GM21367 (cell line): ENCODE measurements at regions not wholly inside any gene's neighbourhood (a gene's known extent, or its start where the extent isn't known, plus 50 kb on each side); places are given as distances from the start of the nearest gene placed in this dataset.

Source experiments
- ATAC-seq: cut with Tn5 transposase; IDR thresholded peaks from one replicate; pipeline ENCODE4 v1.9.1; 2021; ENCODE audit not compliant: unreplicated experiment

- ATAC-seq: no peak
Observed at GRCh38 chr11:122451911-122452310, 203.6 kb upstream of the UBASH3B start.

DNA sequence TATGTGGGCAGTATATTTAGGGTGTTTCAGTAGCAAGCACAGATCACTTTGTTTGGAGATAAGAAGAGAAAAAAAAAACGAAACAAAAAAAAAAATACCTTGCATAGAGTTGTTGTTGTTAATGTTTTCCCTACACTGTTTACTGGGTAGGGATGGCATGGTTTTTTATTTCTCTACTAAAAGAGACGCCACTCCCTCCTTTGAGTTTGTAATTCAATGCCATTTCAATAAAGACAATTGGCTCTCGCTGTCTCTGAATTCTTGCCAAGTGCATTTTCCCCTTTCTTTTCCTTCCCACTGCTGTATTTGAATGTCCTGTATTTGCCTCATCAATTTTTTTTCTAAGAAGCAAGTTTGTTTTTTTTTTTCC is 213.9 kb upstream of the UBASH3B start:
- ATAC-seq: no peak

DNA sequence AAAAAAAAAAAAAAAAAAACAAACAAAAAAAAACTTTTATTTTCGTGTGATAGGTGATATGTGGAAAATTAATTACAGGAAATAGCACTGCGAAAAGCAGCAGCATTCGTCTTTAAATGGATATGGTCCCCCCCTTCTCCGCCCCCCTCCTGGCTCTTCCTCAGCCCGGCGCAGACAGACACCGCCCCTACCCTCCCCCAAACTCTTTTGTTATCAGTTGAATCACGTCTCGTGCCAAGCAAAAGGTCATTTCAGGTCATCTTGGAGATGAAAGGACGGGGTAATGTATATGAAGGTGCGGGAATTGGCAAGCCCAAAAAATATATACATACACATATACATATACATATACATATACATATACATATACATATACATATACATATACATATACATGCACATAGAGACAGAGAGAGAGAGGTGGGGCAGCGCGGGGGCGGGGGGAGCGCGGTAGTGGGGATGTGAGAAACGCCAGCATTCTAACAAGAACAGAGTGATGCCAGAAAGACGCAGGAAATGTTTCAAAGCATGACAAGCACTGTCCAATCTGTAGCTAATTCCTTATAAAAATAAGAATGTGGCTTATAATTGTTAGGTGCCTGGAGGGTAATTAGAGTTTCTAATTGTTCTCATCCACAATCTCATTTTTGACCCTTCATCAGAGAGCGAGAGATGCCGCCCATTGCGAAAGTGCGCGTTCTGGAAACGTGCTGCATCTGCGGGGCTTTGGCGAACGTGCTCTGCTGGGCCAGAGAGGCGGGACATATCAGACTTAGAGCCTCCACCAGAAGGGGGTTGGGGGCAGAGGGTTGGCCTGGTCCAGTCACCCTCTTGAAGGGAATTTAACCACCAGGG is 214.5 kb upstream of the UBASH3B start:
- no peak for ATAC-seq

- ATAC-seq: no peak
Observed at GRCh38 chr11:122439866-122440810, 215.4 kb upstream of the UBASH3B start.

DNA sequence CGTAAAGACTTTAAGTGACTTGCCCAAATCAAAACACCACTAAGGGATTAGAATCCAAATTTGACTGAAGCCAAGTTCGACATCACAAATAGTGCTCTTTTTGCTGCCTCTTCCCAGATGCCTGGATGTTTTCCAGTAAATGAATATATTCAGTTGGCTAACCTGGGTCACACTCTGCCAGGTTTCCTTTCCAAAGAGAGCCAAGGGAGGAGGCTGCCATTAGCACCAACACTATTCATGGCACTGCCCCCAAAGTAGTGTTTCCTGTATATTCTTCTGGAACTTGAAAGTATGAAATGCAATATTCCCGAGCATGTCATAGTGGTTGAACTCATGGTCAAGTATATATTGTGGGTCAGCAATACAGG is 219.3 kb upstream of the UBASH3B start:
- ATAC-seq: no peak

DNA sequence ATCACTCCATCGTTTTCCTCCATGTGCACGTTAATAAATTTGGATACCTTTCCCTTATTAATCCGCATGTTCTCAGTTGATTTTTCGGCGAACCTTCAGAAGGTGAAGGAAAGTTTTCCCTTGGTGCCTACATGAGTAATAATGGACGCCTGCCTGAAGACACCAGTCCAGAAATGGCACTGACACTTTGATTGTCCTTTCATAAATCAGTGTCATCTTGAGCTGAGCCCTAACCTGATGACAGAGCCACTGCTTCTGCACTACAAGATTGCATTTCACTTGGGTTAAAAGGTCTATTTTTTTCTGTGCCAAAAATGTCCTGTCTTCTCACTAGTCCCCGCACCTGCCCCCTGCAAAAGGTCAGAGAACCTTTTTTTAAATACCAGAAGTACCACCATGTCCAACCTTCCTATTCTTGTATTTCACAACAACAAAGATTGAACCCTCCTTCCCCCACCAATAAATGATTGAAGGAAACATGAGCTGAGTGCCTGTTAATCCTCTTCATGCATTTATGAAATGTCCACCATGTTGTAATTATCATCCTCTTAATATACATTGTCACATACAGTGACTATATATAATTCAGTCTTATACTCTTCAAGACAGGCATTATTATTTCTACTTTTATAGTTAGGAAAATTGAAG is 219.9 kb upstream of the UBASH3B start:
- ATAC-seq: no peak

DNA sequence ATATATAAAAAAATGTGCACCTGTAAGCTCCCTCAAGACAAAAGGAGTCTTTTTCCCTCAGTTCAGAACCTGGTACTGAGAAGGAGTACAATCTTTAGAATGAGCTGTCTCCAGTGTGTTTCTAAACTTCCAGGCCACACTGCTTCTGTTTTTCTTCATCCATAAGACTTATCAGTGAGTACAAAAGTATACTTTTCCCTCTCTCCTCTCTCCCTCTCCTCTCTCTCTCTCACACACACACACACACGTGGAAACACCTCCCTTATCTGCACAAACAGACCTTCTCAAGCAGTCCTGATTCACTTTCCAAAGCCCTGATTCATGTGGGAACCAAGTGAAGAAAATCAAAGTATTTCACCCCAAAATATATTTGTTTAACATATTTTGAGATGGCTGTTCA is 220.7 kb upstream of the UBASH3B start:
- ATAC-seq: no peak

- no peak for ATAC-seq
Observed at GRCh38 chr11:122430490-122430889, 225.0 kb upstream of the UBASH3B start.

- ATAC-seq: no peak
Observed at GRCh38 chr11:122426073-122426472, 229.4 kb upstream of the UBASH3B start.

DNA sequence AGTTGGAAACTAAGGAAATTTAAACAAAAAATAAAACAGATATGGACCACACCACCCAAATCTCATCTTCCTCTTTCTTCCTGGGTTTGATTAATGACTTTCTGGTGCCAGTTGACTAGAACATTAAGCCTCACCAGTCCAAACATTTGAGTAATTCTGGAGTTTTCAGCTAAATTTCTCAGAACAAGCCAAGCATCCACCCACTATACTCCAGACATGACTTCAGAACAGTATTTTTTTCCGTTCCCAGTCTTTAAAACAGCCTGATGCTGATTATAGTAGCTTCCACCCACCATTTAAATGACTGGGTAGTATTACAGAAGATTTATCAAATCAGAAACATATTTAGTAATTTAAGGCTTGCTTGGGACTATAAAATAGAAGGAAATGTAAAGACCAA is 230.9 kb upstream of the UBASH3B start:
- ATAC-seq: no peak

- ATAC-seq: no peak
Observed at GRCh38 chr11:122423886-122424285, 231.6 kb upstream of the UBASH3B start.

DNA sequence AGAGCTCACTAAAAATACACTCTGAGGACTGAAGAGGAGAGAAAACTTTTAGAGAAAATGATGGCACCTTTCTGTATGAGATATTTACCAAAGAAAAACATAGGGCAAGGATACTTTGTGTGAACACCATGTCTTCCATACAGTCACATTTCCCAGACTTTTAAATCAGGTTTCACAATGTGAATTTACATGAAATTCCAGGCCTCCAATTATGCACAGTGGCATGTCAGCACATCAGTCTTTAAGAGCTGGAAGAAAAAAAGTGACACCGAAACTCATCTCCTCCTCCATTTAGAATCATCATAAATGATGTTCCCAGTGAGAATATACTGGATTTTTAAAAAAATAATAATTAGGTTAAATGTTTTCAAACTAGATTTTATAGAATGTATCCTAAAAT is 232.2 kb upstream of the UBASH3B start:
- ATAC-seq: no peak

DNA sequence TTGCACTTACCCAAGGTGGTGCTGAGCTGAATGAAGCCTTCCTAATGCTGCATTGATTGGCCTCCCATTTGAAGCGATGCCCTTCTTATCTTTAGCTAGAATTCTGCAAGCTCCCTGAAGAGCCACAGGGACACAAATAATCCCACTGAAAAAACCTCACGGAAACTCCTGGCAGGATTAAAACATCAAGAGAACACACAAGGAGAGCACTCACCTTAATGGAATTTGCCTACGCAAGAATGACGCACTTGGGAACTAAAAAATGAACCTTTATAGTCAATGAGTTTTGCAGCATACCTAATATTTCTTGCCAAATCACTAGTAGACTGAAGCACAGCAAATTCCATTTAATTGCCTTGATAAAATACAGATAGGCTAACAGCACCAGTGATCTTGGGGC is 232.8 kb upstream of the UBASH3B start:
- ATAC-seq: no peak

DNA sequence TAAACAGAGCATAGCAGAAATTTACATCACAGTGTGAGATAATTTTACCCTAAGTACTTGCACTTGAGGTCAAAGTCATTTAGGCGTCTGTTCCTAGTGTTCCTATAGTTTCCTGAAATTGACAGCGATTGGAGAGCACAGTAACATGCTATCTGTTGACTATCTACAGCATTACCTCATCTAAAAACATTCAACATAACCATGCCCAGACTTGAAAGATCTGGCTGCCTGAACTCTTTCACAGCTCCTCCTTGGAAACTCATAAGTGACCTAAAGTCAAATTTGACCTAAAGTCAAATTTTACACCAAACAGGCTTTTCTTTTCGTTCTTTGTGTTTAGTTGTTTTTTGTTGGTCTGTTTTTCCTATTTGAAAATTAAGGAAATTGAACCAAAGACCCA is 233.8 kb upstream of the UBASH3B start:
- ATAC-seq: no peak

- no peak for ATAC-seq
Observed at GRCh38 chr11:122418032-122418431, 237.5 kb upstream of the UBASH3B start.

DNA sequence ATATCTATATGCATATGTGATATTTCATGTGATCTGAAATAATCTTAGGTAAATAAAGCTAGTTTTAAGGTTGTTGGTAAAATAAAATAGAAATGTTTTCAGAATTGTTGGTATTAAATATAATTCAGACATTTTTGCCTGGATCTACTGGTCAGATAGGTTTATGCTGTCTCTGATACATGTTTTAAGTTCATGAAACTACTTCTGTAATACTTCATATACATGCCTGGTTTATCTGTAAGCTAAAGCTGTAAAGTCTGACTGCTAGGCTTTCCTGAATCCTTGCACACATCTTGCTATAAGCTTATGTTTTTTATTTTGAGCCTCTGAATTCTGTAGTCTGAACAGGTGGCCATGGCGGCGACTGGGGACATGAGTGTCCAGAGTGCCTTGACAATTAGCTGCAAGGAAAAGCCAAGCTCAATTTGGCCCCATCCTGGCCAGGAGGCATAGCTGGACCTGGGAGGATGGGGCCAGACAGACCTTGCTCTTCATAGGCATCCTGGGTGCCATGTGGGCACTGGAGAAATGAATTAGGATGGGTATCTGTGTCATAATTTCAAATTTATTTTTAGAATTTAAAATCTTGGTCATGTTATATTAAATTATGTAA is 241.0 kb upstream of the UBASH3B start:
- ATAC-seq: no peak

- ATAC-seq: no peak
Observed at GRCh38 chr11:122413677-122414076, 241.8 kb upstream of the UBASH3B start.

- ATAC-seq: no peak
Observed at GRCh38 chr11:122412581-122412980, 242.9 kb upstream of the UBASH3B start.

DNA sequence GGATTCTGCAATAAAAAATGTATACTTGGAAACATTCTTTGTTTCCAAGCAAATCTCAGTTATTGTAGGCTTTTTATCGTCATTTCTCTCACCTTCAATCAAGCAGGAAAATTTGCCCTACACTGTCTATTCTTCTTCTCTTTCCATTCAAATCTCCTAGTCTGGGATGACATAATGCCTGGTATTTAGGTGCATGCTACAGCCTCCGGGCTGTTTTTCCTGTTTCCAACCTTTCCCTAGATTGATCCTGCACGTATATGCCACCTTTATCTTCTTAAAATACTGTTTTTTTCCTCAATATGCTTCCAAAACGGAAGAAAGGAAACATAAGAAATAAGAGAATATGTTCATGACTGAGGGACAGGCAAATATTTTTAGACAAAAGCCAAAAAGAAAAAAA is 249.1 kb upstream of the UBASH3B start:
- ATAC-seq: no peak

- no peak for ATAC-seq
Observed at GRCh38 chr11:122405547-122406341, 249.8 kb upstream of the UBASH3B start.
